Neural progenitor cell (in vitro differentiated cells): ENCODE measurements at regions not wholly inside any gene's neighbourhood (a gene's known extent, or its start where the extent isn't known, plus 50 kb on each side); places are given as distances from the start of the nearest gene placed in this dataset. TPM values are rescaled to one million over a fixed set of nuclear protein-coding genes. Genes with fewer than 3 reads are reported as not detected.
A peak's percentile ranks its signal among the peaks of the same experiment; 100 is the strongest.

ENCODE experiments used
- DNase-seq: peaks from one replicate; pipeline ENCODE4 v3.0.0-alpha.2; 2016; ENCODE audit warnings: low spot score
- H2AFZ ChIP-seq: fragments of 200-600 bp; sonication (generic); replicated peaks from 2 replicates; pipeline ENCODE4 v1.6.1; 2016; ENCODE audit warnings: antibody characterized with exemption
- H3F3A ChIP-seq: fragments of 200-600 bp; sonication (generic); 2 replicates; pipeline ENCODE4 v1.6.1; 2016; ENCODE audit warnings: antibody characterized with exemption, low read depth
- H3K27ac ChIP-seq: fragments of 200-600 bp; sonication (generic); 2 replicates; pipeline ENCODE4 v1.5.1; 2016; ENCODE audit warnings: mild to moderate bottlenecking
- H3K27me3 ChIP-seq: fragments of 200-600 bp; sonication (generic); 2 replicates; pipeline ENCODE4 v1.6.1; 2016; ENCODE audit warnings: mild to moderate bottlenecking, moderate library complexity
- H3K36me3 ChIP-seq: fragments of 200-600 bp; sonication (generic); 2 replicates; pipeline ENCODE4 v1.5.1; 2016
- H3K4me1 ChIP-seq: fragments of 200-600 bp; sonication (generic); 2 replicates; pipeline ENCODE4 v1.6.1; 2016; ENCODE audit warnings: mixed run types
- H3K4me2 ChIP-seq: fragments of 200-600 bp; sonication (generic); 2 replicates; pipeline ENCODE4 v1.6.1; 2016
- H3K4me3 ChIP-seq: fragments of 200-600 bp; sonication (generic); 2 replicates; pipeline ENCODE4 v1.5.1; 2016
- H3K79me2 ChIP-seq: fragments of 200-600 bp; sonication (generic); 2 replicates; pipeline ENCODE4 v1.6.1; 2016; ENCODE audit warnings: low read depth
- H3K9ac ChIP-seq: fragments of 200-600 bp; sonication (generic); 2 replicates; pipeline ENCODE4 v1.6.1; 2016
- H3K9me3 ChIP-seq: fragments of 200-600 bp; sonication (generic); 2 replicates; pipeline ENCODE4 v1.5.1; 2016; ENCODE audit warnings: low read depth
- H4K20me1 ChIP-seq: fragments of 200-600 bp; sonication (generic); 2 replicates; pipeline ENCODE4 v1.6.1; 2016; ENCODE audit warnings: low read depth
- H3K27ac Mint-ChIP-seq: 3 replicates; pipeline ENCODE4 v1.8.0; 2021; ENCODE audit warnings: mixed read lengths
- H3K27me3 Mint-ChIP-seq: 2 replicates; pipeline ENCODE4 v1.8.0; 2022; ENCODE audit warnings: low read depth, mild to moderate bottlenecking, inconsistent platforms, moderate library complexity, mixed read lengths; ENCODE audit not compliant: insufficient read depth
- H3K36me3 Mint-ChIP-seq: 3 replicates; pipeline ENCODE4 v1.8.0; 2021; ENCODE audit warnings: mixed read lengths
- H3K4me1 Mint-ChIP-seq: 3 replicates; pipeline ENCODE4 v1.8.0; 2021; ENCODE audit warnings: mixed read lengths
- H3K4me3 Mint-ChIP-seq: 3 replicates; pipeline ENCODE4 v1.8.0; 2021; ENCODE audit warnings: mild to moderate bottlenecking, moderate library complexity, mixed read lengths
- H3K9me3 Mint-ChIP-seq: 3 replicates; pipeline ENCODE4 v1.8.0; 2020; ENCODE audit warnings: mixed read lengths
- EZH2 ChIP-seq: fragments of 200-600 bp; sonication (generic); IDR thresholded peaks from 2 replicates; pipeline ENCODE4 v1.6.1; 2017; ENCODE audit warnings: antibody characterized with exemption, mild to moderate bottlenecking, moderate library complexity
- EZH2phosphoT487 ChIP-seq: fragments of 200-600 bp; sonication (generic); IDR thresholded peaks from 2 replicates; pipeline ENCODE4 v1.6.1; 2017; ENCODE audit warnings: antibody characterized with exemption
- microRNA-seq: library from miRNA; unstranded; fragments of <30 nt; microRNA quantifications from one replicate; pipeline ENCODE4, GENCODE V29; 2016
- small RNA-seq: library from RNA; depleted of rRNA; stranded (forward); fragments of <200 nt; gene quantifications from one replicate; pipeline ENCODE3, GENCODE V24; 2015
- TF ChIP-seq, protein P1 (sequence below): fragments of 200-600 bp; sonication (generic); IDR thresholded peaks from 2 replicates; pipeline ENCODE4 v1.5.1; 2017; ENCODE audit warnings: antibody characterized with exemption, mild to moderate bottlenecking

DNA sequence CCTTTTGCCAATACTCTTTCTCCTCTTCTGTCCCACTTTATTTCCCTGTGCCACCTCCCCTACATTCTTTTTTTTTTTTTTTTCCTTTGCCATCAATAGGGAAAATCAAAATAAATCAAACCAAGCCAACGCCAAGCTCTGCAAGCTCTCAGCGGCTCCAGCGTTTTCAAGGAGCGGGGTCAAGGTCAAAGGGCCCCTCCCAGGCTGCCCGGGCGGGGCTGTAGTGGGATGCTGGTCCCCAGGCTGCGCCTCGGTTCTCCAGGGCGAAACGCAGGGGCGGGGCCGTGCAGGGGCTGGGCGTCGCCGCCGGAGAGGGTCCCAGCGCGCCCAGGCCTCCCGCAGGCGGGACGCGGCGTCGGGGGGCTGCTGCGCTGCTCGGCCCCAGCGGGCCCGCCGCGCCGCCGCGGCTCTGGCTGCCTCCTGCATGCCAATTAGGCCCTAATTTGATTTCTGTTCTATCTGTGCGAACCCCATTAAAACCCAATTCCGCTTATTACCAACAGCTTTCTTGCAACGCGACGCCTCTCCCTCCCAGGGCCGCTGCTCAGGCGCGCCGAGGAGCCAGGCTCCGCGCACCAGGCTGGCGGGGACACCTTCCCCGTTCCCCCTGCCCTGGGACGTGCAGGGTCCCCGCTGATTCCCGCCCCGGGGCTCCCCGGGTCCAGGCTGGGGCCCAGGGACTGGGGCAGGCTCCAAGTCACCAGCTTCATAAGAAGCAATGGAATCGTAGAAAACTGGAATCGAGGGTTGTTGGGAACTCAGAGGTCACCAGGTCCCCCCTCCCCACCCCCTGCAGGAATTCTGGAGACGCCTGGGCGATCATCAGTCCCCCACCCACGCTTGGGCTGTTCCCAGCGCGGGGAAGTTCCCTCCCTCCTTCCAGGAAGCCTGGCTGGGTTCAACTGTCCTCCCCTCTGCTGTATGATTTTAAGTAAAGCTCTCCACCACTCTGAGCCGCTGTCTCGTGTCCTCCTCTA is 50.7 kb upstream of the MAP1LC3B2 start:
- DNase-seq: peak; percentile 74
- H4K20me1 ChIP-seq: no peaks in the 10 kb centered on the region
- H3K9ac ChIP-seq: no peak overlapping the region
- H3K27ac Mint-ChIP-seq: no peak overlapping the region
- no peak overlapping the region for H3K27ac ChIP-seq
- no peaks in the 10 kb centered on the region for H3K79me2 ChIP-seq
- H3K4me1 Mint-ChIP-seq: peaks cover 33% of the 10 kb centered on the region
- TF ChIP-seq, protein P1, sequence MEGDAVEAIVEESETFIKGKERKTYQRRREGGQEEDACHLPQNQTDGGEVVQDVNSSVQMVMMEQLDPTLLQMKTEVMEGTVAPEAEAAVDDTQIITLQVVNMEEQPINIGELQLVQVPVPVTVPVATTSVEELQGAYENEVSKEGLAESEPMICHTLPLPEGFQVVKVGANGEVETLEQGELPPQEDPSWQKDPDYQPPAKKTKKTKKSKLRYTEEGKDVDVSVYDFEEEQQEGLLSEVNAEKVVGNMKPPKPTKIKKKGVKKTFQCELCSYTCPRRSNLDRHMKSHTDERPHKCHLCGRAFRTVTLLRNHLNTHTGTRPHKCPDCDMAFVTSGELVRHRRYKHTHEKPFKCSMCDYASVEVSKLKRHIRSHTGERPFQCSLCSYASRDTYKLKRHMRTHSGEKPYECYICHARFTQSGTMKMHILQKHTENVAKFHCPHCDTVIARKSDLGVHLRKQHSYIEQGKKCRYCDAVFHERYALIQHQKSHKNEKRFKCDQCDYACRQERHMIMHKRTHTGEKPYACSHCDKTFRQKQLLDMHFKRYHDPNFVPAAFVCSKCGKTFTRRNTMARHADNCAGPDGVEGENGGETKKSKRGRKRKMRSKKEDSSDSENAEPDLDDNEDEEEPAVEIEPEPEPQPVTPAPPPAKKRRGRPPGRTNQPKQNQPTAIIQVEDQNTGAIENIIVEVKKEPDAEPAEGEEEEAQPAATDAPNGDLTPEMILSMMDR: no peak
- no peak for TF ChIP-seq EZH2phosphoT487
- no peak for TF ChIP-seq EZH2
- H3K27me3 ChIP-seq: peaks cover 25% of the 10 kb centered on the region
- peaks cover 5% of the 10 kb centered on the region for H3K4me1 ChIP-seq
- peak overlapping the region; percentile 74 for H3K4me3 ChIP-seq
- H3F3A ChIP-seq: peaks cover 33% of the 10 kb centered on the region
- no peaks in the 10 kb centered on the region for H3K9me3 ChIP-seq
- H3K27me3 Mint-ChIP-seq: peaks cover 17% of the 10 kb centered on the region
- H2AFZ ChIP-seq: peak overlapping the region; percentile 100
- peak overlapping the region; percentile 82 for H3K4me3 Mint-ChIP-seq
- no peaks in the 10 kb centered on the region for H3K36me3 Mint-ChIP-seq
- no peaks in the 10 kb centered on the region for H3K36me3 ChIP-seq
- peaks cover 2% of the 10 kb centered on the region for H3K9me3 Mint-ChIP-seq
- H3K4me2 ChIP-seq: peak overlapping the region; percentile 100

Small RNAs in the stretch of these regions (microRNA-seq; reads per million reads assigned to microRNA genes)
- not detected for gene MIR4472-2

Small RNAs in the stretch of these regions (small RNA-seq; reads per million reads assigned to genes)
- gene MIR4472-2: not detected
